Naive B cell (primary cell): ENCODE measurements at regions not wholly inside any gene's neighbourhood (a gene's known extent, or its start where the extent isn't known, plus 50 kb on each side); places are given as distances from the start of the nearest gene placed in this dataset.
"Not testable (repeated sequence)": the region's sequence is repeated elsewhere in the genome, so short reads cannot be mapped to it uniquely, and the experiment has no call there.

Source experiments
- ATAC-seq, 2 donors: fragments of 150-1000 bp; cut with Tn5 transposase; 2 replicates each; pipeline ENCODE4 v1.10.0; 2021; ENCODE audit warnings: low read depth in 2 of 2, mild to moderate bottlenecking in 2 of 2, moderate library complexity in 2 of 2
- DNase-seq: peaks from one replicate; pipeline ENCODE4 v3.0.0; 2022
- H3K27ac Mint-ChIP-seq, 6 donors: one replicate each; pipeline ENCODE4 v1.8.0; 2020 to 2022; ENCODE audit warnings: mild to moderate bottlenecking in 6 of 6, mixed read lengths in 6 of 6, moderate library complexity in 5 of 6, inconsistent platforms in 2 of 6
- H3K27me3 Mint-ChIP-seq, 3 donors: one replicate each; pipeline ENCODE4 v1.8.0; 2021 to 2022; ENCODE audit warnings: mixed read lengths in 3 of 3, mild to moderate bottlenecking in 1 of 3
- H3K36me3 Mint-ChIP-seq, 2 donors: one replicate each; pipeline ENCODE4 v1.8.0; 2020 to 2022; ENCODE audit warnings: mixed read lengths in 2 of 2, inconsistent platforms in 1 of 2, mild to moderate bottlenecking in 1 of 2
- H3K4me1 Mint-ChIP-seq, 3 donors: one replicate each; pipeline ENCODE4 v1.8.0; 2020 to 2022; ENCODE audit warnings: mixed read lengths in 3 of 3, inconsistent platforms in 1 of 3, mild to moderate bottlenecking in 1 of 3, moderate library complexity in 1 of 3
- H3K4me3 Mint-ChIP-seq, 8 donors: one replicate each; pipeline ENCODE4 v1.8.0; 2020 to 2022; ENCODE audit warnings: mild to moderate bottlenecking in 8 of 8, mixed read lengths in 8 of 8, moderate library complexity in 8 of 8, inconsistent platforms in 2 of 8
- H3K9me3 Mint-ChIP-seq, 7 donors: one replicate each; pipeline ENCODE4 v1.8.0; 2020 to 2022; ENCODE audit warnings: mixed read lengths in 7 of 7, mild to moderate bottlenecking in 5 of 7, inconsistent platforms in 2 of 7, moderate library complexity in 1 of 7

DNA sequence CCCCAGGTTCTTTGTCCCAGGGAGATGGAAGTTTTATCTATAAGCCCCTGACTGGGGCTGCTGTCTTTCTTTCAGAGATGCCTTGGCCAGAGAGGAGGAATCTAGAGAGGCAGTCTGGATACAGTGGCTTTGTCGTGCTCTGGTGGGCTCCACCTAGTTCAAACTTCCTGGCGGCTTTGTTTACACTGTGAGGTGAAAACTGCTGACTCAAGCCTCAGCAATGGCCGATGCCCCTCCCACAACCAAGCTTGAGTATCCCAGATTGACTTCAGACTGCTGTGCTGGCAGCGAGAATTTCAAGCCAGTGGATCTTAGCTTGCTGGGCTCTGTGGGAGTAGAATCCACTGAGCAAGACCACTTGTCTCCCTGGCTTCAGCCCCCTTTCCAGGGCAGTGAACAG lies 1288.8 kb downstream of the REEP3 start:
- H3K27ac Mint-ChIP-seq, H3K36me3 Mint-ChIP-seq, H3K9me3 Mint-ChIP-seq, ATAC-seq, DNase-seq, H3K4me3 Mint-ChIP-seq, H3K4me1 Mint-ChIP-seq, H3K27me3 Mint-ChIP-seq: not testable (repeated sequence)

DNA sequence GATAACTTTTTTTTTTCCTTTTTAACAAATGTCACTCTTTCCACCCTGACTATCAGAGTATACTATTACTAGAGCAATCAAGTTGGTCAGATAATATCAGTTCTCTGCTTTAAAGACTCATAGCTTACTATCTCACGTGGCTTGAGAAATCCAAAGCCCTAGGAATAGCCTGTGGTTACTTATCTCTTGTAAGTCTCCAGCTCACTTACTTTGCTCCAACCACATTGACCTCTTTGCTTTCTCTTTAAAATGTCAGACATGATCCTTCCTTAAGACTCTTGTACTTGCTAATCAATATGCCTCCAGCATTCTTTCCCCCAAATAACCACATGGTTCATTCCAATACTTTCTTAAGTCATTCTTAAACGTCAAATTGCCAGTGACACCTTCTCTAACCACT lies 1292.2 kb downstream of the REEP3 start:
- no peak for ATAC-seq
- DNase-seq = no peak
- Mint-ChIP-seq H3K4me3 (no peak overlapping the region), H3K4me1 (no peaks in the 10 kb centered on the region), H3K27ac (no peak overlapping the region), H3K27me3 (no peaks in the 10 kb centered on the region), H3K9me3 (peaks cover 0 to 6% (median 2%) of the 10 kb centered on the region in 7 donors), H3K36me3 (no peaks in the 10 kb centered on the region)

DNA sequence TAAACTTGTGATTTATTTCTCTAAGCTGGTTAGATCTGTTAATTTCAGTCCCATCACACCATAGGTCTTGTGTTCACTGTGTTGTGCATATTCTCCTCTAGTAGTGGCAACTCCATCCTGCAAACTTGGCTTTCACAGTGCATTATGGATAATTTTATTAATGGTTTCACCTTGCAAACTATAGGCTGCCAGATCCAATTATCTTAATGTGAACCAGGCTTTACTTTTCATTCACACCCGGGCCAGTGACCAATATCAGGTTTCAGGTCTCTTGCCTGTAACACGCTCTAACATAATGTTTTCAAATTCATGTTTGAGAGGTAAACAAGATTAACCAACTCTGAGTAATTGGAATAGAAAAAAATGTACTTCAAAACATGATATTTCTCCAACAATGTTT lies 1293.0 kb downstream of the REEP3 start:
- no peaks in the 10 kb centered on the region for H3K27me3 Mint-ChIP-seq
- H3K4me3 Mint-ChIP-seq = no peak overlapping the region
- H3K9me3 Mint-ChIP-seq = peaks cover 0 to 6% (median 2%) of the 10 kb centered on the region in 7 donors
- DNase-seq (no peak), ATAC-seq (no peak)
- H3K36me3 Mint-ChIP-seq = no peaks in the 10 kb centered on the region
- H3K4me1 Mint-ChIP-seq = no peaks in the 10 kb centered on the region
- H3K27ac Mint-ChIP-seq = no peak overlapping the region

DNA sequence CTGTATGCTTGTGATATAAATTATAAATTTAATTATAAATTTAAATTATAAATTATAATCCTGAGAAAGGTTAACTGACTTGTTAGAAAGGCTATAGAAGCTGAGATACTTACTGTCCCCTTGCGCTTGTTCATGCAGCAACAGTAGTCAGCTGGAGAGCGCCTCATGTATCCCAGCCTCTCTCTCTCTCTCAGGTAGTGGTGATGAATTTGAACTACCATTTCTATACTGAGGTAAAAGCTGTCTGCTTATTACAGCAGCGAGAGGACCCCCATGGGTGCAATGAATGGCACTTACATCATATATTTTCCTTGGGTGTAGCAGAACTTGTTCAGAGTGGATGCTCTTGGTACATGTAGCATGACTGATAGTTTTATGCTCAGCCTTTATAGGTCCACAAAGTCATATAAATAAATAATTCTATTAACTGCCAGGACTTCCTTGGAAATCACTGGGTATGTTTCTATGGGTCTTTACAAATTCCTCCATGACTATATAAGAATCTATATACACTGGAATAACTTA lies 1308.7 kb downstream of the REEP3 start:
- no peak overlapping the region for H3K4me3 Mint-ChIP-seq
- H3K4me1 Mint-ChIP-seq = no peaks in the 10 kb centered on the region
- no peaks in the 10 kb centered on the region for H3K27me3 Mint-ChIP-seq
- H3K36me3 Mint-ChIP-seq = no peaks in the 10 kb centered on the region
- DNase-seq (no peak), ATAC-seq (no peak)
- peaks cover 0 to 7% (median 2%) of the 10 kb centered on the region in 7 donors for H3K9me3 Mint-ChIP-seq
- H3K27ac Mint-ChIP-seq = no peak overlapping the region

DNA sequence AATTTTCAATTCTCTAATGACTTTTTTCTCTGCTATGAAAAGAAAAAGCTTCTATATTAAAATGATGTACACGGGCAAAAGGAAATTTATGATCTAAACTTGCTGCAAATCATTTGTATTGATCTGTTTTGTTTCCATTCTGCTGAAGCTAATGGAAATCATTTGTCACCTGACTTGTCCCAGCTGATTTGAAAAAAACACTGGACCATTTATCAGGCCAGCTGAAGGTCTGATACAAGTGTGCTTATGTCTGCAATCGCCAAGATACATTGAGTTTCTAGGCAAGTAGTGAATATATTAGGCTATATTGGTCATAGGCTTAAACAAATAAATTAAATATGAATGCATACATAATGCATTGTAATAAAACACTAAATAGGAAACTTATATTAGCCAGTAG lies 1309.7 kb downstream of the REEP3 start:
- Mint-ChIP-seq H3K4me1 (no peaks in the 10 kb centered on the region), H3K27ac (no peak overlapping the region), H3K27me3 (no peaks in the 10 kb centered on the region), H3K36me3 (no peaks in the 10 kb centered on the region), H3K4me3 (no peak overlapping the region), H3K9me3 (peaks cover 0 to 6% (median 2%) of the 10 kb centered on the region in 7 donors)
- no peak for ATAC-seq
- DNase-seq = no peak

DNA sequence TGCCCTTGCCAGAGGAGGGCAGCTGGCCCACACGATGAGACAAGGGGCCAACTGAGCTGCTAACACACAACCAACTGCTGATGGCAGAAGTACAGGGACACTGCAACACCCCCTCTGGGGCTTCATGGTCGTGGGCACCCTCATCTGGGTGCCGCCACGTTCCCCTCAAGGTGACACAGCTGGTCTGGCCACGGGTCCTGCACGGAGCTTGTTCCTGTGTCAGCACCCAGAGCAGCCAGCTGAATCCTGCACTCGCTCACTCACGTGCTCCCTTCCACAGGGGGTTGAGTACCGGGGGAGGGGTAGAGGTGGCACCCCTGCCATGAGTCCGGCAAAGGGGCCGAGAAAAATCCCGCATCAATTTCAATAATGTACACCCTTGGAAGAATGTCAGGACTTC lies 1319.1 kb downstream of the REEP3 start:
- no peak for DNase-seq
- Mint-ChIP-seq H3K27me3 (no peaks in the 10 kb centered on the region), H3K4me1 (no peaks in the 10 kb centered on the region), H3K9me3 (peaks cover 0 to 11% (median 4%) of the 10 kb centered on the region in 7 donors), H3K36me3 (no peaks in the 10 kb centered on the region), H3K4me3 (no peak overlapping the region), H3K27ac (no peak overlapping the region)
- ATAC-seq = no peak

DNA sequence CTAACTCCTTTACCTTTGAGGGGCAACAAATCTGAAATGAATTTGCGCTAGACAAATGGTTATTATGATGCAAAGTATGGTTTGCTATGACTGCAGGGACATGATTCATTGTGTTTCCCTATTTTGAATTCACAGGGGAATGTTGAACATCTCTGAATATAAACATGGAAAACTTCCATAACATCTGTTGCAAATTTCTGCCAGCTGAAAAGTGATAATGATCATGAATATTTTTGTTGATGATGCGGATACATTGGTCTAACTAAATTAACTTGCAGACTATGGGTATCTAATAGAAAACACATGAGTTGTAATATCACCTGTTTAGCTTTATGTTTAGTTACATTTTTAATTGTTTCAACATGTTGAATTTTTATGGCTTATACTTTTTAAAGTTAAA lies 1325.5 kb downstream of the REEP3 start:
- peaks cover 0 to 6% (median 0%) of the 10 kb centered on the region in 7 donors for H3K9me3 Mint-ChIP-seq
- DNase-seq = no peak
- no peak overlapping the region for H3K27ac Mint-ChIP-seq
- H3K4me3 Mint-ChIP-seq = no peak overlapping the region
- H3K4me1 Mint-ChIP-seq = no peaks in the 10 kb centered on the region
- no peaks in the 10 kb centered on the region for H3K36me3 Mint-ChIP-seq
- ATAC-seq = no peak
- no peaks in the 10 kb centered on the region for H3K27me3 Mint-ChIP-seq

DNA sequence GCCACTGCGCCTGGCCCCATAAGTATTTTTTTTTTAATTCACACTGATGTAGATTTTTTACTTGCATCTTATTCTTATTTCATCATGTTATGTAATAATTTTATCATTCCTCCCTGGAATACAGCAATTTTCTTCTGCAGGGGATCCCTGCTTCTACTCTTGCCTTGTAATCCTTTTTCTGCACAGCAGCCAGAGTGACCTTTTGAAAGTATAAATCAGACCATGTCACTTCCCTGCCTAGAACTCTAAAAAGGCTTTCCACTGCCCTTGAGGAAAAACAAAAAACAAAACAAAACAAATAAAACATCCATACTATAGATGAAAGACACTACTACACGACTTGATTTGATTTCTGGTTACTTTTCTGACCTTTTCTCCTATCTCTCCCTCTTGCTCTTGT lies 1334.7 kb downstream of the REEP3 start:
- Mint-ChIP-seq H3K9me3 (peaks cover 0 to 3% (median 0%) of the 10 kb centered on the region in 7 donors), H3K4me1 (no peaks in the 10 kb centered on the region), H3K27ac (no peak overlapping the region), H3K27me3 (no peaks in the 10 kb centered on the region), H3K36me3 (no peaks in the 10 kb centered on the region), H3K4me3 (no peak overlapping the region)
- ATAC-seq (no peak), DNase-seq (no peak)

DNA sequence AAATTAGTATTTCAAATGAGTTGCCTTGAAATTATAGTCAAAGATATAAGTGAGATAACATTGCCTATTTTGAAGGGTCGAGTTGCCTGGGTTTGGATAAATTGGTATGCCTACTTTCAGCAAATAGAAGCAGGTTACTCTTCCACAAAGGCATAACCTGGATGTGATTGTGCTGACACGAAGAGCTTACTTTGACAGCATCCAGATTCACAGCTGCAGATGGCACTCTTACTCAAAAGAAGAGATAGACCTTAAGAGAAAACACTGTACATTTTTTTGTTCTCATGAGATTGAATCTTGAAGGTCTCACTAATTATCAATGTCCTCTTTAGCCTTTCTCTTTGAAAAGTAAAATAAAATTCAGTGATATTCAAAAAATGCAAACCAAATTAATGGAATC lies 1338.7 kb downstream of the REEP3 start:
- no peak overlapping the region for H3K4me3 Mint-ChIP-seq
- ATAC-seq = no peak

DNA sequence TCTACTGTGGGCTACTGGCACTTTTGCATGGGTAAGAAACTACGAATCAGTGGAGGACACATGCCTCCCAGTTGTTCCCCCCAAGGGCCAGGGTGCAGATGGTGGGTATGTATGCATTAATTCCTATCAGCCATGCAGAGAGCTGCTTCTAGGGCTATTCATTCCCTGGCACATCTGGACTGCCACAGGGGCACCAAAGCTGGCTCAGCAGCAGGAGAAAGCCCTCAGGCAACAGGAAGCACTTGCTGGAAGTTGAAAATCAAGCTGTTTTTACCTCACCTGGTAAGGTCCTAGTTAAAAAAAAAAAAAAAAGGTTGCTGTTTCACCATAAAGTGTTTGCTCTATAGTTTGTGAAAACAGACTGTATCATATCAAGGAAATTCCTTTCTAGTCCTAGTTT lies 1342.6 kb downstream of the REEP3 start:
- no peak overlapping the region for H3K27ac Mint-ChIP-seq
- no peak overlapping the region for H3K4me3 Mint-ChIP-seq
- peaks cover 0 to 4% (median 0%) of the 10 kb centered on the region in 7 donors for H3K9me3 Mint-ChIP-seq
- H3K36me3 Mint-ChIP-seq = no peaks in the 10 kb centered on the region
- ATAC-seq (no peak), DNase-seq (no peak)
- no peaks in the 10 kb centered on the region for H3K27me3 Mint-ChIP-seq
- H3K4me1 Mint-ChIP-seq = no peaks in the 10 kb centered on the region

More for the DNA sequence above, 1338.7 kb downstream of the REEP3 start:
- Mint-ChIP-seq H3K27me3 (no peaks in the 10 kb centered on the region), H3K4me1 (no peaks in the 10 kb centered on the region), H3K9me3 (peaks cover 0 to 8% (median 0%) of the 10 kb centered on the region in 7 donors), H3K27ac (no peak overlapping the region), H3K36me3 (no peaks in the 10 kb centered on the region)
- DNase-seq = no peak

DNA sequence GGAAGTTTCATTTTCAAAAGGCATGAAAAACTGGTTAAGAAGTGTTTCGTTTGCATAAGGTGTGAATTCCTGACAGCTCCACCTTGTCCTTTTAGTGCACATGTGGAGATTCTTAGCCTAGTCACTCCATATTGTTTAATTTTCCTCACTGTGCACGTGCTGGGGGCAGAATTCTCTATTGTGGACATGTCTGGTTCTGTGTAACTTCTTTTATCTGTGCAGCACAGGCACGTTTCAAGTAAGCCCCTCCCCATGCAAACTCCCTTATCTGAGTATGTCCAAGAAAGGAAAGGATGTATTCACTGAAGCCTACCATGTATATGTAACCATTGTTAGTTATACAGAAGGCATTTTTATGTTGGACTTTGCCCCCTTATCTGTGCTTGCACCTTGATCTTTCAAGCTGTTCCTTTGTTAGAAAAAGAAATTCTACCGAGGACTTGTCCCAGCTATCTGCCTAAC lies 1346.3 kb downstream of the REEP3 start:
- ATAC-seq (no peak), DNase-seq (no peak)
- no peaks in the 10 kb centered on the region for H3K4me1 Mint-ChIP-seq
- H3K4me3 Mint-ChIP-seq = no peak overlapping the region
- H3K27me3 Mint-ChIP-seq = no peaks in the 10 kb centered on the region
- H3K36me3 Mint-ChIP-seq = no peaks in the 10 kb centered on the region
- no peak overlapping the region for H3K27ac Mint-ChIP-seq
- peaks cover 0 to 4% (median 0%) of the 10 kb centered on the region in 7 donors for H3K9me3 Mint-ChIP-seq

DNA sequence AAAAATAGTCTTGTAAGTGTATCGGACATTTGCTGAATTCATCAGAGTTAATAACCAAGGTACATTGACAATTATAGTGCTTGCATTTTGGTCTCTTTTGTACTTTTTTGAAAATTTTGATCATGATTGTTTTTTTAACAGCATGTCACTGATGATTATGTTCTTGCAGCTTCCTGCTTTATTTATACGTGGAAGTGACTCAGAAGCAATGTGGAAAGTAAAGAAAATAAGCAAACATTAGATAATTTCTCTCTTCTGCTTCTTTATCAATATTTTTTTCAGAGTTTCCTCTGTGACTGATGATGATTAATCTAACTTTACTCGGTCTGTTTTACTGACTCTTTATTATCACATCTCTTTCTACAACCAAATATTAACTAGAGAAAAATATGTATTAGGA lies 1351.9 kb downstream of the REEP3 start:
- Mint-ChIP-seq H3K36me3 (no peaks in the 10 kb centered on the region), H3K4me1 (no peaks in the 10 kb centered on the region), H3K9me3 (peaks cover 0 to 3% (median 0%) of the 10 kb centered on the region in 7 donors), H3K27me3 (no peaks in the 10 kb centered on the region), H3K4me3 (no peak overlapping the region), H3K27ac (no peak overlapping the region)
- DNase-seq = no peak
- no peak for ATAC-seq

DNA sequence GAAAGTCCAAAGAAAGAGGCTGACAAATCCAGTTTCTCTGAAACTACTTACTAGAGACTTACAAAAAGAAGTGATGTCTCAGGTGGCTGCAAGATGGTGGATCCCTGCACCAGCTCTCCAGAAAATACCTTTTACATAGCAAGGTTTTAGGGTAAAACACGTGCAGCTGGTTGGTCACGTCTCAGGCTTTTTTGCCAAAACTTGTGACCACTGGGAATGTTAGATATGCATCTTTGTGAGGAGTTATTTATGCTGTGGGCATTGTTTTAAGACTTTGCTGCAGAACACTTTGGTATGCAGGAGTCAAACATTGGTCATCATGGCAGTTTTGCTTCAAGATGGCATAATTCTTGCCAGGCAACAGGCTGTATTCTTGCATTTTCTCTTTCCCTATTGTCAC lies 1352.8 kb downstream of the REEP3 start:
- H3K4me1 Mint-ChIP-seq = no peaks in the 10 kb centered on the region
- DNase-seq (no peak), ATAC-seq (no peak)
- H3K4me3 Mint-ChIP-seq = no peak overlapping the region
- no peak overlapping the region for H3K27ac Mint-ChIP-seq
- peaks cover 0 to 3% (median 0%) of the 10 kb centered on the region in 7 donors for H3K9me3 Mint-ChIP-seq
- H3K36me3 Mint-ChIP-seq = no peaks in the 10 kb centered on the region
- no peaks in the 10 kb centered on the region for H3K27me3 Mint-ChIP-seq

DNA sequence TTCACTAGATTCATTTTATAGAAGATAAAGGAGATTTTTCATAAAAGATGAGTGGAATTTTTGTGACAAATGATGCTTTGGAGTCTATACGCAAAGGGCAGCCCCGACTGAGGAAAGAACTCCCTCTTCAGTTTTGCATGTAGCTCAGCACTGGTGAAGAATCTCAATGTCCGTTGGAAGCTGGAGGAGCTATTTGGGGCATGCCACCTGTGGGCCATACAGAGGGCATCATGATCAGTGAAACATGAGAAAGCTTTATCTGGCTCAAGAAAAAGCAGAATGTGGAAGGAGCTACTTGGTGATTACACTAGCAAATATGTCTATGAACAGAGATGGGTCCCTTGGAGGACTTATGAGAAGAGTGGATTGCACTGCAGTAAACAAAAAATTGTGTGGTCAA lies 1359.3 kb downstream of the REEP3 start:
- Mint-ChIP-seq H3K36me3 (no peaks in the 10 kb centered on the region), H3K4me1 (no peaks in the 10 kb centered on the region), H3K27ac (no peak overlapping the region), H3K27me3 (no peaks in the 10 kb centered on the region), H3K4me3 (no peak overlapping the region), H3K9me3 (peaks cover 0 to 3% (median 0%) of the 10 kb centered on the region in 7 donors)
- ATAC-seq = no peak
- DNase-seq = no peak

DNA sequence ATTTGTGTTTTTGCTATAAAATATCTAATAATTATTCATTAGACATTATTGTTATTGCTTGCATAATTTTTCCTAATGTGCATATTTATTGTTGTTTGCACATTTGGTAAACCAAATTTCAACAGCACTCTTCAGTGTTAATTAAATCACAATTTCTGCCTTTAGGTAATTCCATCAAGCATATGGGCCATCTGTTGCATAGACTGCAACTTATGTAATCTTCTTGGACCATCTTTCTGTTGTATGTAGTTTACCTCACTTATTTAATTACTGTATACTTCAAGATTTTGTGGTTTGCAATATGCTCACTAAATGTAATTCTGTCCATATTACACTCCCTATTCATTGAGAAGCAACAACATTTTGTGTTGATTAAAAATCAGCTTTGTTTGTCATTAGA lies 1360.1 kb downstream of the REEP3 start:
- ATAC-seq (no peak), DNase-seq (no peak)
- no peak overlapping the region for H3K4me3 Mint-ChIP-seq
- no peak overlapping the region for H3K27ac Mint-ChIP-seq
- no peaks in the 10 kb centered on the region for H3K4me1 Mint-ChIP-seq
- H3K36me3 Mint-ChIP-seq = no peaks in the 10 kb centered on the region
- H3K9me3 Mint-ChIP-seq = peaks cover 0 to 3% (median 0%) of the 10 kb centered on the region in 7 donors
- no peaks in the 10 kb centered on the region for H3K27me3 Mint-ChIP-seq
